HG03378 (cell line): ENCODE measurements at regions not wholly inside any gene's neighbourhood (a gene's known extent, or its start where the extent isn't known, plus 50 kb on each side); places are given as distances from the start of the nearest gene placed in this dataset.
A peak's percentile ranks its signal among the peaks of the same experiment; 100 is the strongest.

ENCODE experiments used
- ATAC-seq: cut with Tn5 transposase; IDR thresholded peaks from one replicate; pipeline ENCODE4 v1.9.1; 2021; ENCODE audit warnings: mild to moderate bottlenecking, moderate library complexity; ENCODE audit not compliant: unreplicated experiment

GRCh38 chr3:161794551-161794950, 297.9 kb downstream of the OTOL1 start:
- ATAC-seq = no peak

DNA sequence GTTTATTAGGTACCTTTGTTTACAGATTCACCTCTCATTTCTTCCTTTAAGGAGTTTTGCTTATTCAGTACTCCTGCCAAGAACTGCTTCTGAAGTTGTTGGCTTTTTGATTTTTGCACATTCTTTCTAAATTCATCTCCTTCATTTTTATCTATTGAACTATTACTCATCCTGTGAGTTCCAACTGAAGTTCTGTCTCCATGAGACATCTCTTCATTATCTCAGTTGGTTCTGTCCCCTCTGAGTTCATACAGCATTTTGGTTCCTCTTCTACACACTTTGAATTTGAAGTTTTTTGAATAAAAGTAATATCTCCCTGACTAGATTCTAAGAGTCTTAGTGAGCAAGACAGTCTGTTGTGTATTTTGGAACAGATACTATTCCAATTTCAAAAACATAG, 299.7 kb downstream of the OTOL1 start:
- no peak for ATAC-seq

DNA sequence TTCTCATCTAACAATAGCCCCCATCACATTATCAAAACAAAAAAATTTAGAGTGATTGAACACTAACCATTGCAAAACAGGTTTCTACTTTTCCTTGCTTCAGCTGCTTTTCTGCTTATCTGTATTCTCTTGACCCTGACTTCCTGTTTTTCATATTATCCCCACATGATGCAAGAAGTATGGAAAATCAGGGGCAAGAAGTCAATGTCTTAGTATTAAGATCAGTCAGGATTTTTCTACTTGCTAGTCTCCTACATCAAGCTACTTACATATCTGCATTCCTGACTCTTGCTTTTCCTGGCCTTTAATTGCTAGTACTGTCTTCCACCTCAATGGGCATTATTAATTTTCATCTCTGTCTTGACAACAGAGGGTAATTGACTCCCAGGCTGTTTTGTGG, 300.2 kb downstream of the OTOL1 start:
- no peak for ATAC-seq

- no peak for ATAC-seq
Measured at GRCh38 chr3:161798016-161798415, 301.4 kb downstream of the OTOL1 start.

DNA sequence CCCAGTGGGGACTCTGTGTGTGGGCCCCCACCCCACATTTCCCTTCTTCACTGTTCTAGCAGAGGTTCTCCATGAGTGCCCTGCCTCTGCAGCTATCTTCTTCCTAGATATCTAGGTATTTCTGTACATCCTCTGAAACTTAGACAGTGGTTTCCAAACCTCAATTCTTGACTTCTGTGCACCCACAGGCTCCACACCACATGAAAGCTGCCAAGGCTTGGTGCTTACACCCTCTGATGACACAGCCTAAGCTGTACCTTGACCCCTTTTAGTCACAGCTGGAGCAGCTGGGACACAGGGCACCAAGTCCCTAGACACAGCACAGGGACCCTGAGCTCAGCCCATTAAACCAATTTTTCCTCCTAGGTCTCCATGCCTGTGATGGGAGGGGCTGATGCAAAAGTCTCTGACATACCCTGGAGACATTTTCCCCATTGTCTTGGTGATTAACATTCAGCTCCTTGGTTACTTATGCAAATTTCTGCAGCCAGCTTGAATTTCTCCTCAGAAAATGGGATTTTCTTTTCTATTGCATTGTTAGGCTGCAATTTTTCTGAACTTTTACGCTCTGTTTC, 304.5 kb downstream of the OTOL1 start:
- ATAC-seq = peak; percentile 68

DNA sequence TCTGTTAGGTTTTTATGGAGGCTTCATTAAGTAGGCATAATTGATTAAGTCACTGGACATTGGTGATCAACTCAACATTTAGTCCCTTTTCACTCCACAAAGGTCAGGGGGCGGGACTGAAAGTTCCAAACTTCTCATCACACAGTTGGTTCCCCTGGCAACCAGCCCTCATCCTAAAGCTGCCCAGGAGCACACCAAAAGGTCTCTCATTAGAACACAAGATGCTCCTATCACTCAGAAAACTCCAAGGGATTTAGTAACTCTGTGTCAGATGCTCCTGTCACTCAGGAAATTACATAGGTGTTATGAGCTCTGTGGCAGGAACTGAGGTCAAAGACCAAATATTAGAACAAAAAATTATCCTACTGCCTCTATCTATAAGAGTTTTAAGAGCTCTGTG, 321.5 kb downstream of the OTOL1 start:
- ATAC-seq = no peak

DNA sequence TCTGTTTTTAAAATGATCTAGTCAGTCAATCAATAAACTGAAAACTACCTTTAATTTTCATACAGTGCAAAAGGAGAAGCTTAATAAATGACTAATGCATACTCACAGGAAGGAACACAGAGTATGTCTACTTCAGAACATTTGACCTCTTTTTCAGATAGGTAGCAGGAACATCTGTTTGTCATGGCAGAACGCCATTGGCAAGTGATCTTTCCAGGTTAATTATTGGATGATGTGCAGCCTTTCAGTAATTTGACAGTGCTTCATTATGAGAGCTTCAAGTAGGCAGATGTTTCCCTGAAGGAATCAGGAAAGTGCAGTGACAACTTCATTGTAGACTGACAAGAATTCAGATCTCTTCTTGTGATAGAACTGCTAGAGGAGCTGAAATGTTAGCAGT, 325.0 kb downstream of the OTOL1 start:
- ATAC-seq = peak; percentile 69

DNA sequence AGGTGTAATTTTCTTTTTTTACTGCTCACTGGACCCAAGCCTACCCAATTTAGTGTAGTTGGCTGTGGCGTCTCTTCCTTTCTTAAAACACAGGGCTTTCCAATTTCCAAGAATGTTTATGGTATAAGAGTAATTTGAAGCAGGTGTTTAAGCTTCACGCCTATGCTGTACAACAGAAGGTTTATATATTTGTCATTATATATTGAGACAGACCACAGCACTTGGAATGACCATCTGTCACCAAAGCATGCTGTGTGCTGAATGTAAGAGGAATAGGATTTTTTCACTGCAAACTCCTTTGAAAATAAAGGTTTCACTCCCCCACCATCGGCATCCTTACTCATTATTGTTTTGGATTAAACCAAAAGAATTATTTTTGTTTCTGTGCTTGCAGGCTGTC, 325.7 kb downstream of the OTOL1 start:
- no peak for ATAC-seq

DNA sequence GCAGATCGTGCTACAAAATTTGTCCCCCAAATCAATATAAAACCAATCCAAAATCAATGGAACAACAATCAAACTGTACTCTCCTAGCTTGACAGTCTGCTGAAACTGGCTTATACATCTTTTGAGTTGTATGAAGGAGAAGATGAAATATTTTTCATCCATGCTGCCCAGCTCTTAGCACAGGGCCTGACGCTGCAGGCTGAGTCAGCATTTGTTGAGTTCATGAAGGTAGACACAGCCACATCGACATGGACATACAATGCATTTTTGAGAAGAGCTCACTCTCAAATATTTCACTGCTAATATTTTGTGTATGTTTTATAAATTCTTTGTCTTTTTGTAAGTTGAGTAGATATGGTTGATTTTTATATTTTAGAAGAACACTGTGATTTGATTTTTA, 327.3 kb downstream of the OTOL1 start:
- no peak for ATAC-seq

DNA sequence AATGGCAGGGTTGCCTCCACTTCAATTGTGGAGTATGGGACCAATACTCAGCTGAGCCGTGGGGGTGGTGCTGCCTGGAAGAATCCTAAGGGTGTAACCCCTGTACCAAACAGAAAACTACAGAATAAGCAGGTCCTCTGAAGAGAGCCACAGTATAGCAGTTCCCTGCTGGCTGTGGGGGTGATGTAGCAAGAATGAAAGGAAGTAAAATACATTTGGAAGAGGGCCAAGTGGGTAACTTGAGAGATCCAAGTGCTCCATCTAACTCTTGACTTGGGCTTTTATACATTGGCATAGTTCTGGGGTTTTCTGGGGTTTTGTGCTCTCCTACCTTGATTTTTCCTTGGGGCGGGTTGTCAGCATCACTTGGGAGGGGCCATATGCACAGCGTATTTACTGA, 341.4 kb downstream of the OTOL1 start:
- no peak for ATAC-seq

- ATAC-seq = no peak
Measured at GRCh38 chr3:161848376-161848775, 351.8 kb downstream of the OTOL1 start.

- ATAC-seq = peak; percentile 97
Measured at GRCh38 chr3:161851941-161852566, 355.4 kb downstream of the OTOL1 start.

DNA sequence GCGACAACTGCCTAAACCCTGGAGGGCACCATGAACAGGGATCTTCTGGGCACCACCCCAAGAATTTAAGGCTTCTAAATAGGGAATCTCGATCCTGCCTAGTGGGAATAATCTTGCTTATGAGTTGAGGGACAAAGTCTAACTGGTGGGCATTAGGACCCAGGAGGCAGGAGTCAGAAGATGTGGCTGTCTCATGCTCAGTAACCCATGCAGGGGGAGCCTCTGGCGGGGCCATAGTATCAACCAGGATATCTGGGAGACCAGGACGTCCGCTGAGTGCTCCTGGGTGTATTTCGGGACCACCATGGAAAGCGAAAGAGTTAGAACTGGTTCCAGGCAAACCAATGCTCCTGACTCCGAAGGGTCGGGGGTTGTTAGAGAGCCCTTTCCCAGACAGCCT, 356.1 kb downstream of the OTOL1 start:
- no peak for ATAC-seq

GRCh38 chr3:161854232-161854771, 357.7 kb downstream of the OTOL1 start:
- peak; percentile 68 for ATAC-seq

GRCh38 chr3:161859057-161859456, 362.4 kb downstream of the OTOL1 start:
- ATAC-seq = no peak

DNA sequence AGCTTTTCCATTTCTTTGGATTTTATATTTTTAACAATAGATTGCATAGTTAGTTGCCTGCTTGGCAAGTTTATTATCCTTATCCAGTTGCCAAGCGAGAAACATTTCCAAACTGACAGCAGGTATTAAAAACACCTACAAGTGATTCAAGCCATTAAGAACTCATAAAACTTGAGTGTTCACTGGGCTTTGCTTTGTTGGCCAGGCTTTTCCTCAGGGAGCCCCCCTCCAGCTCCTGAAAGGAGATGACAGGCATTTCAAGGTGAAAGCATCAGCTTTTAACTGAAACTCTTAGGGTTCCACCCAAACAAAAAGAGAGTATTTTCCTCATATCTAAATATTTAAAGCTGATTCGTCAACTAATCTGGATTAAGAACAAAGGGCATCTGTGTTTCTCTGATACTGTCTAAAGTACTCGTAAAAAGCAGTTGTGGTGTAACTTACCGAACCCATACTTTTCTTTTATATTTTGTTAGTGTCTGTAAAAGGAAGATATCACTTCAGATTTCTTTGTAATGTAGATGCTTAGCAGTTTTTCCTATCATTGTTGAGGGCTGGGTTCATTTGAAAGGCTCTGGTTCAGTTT, 363.4 kb downstream of the OTOL1 start:
- no peak for ATAC-seq

DNA sequence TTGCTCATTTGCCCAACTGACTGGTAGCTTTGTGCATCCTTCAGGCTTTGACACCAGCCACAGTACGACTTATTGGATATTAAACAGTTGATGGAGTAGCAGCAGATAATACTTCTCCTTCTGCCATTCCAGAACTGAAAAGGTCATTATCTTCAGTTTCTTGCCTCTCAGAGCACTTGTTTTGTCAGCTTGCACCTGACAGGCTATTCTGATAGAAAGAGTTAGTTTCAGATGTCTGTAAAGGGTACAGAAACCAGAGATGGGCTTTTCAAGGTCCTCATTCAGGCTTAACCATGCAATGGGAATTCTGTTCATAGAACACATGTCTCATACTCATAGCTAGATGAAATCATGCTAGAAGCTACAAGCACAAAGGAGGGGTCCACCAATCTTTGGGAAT, 367.2 kb downstream of the OTOL1 start:
- ATAC-seq = no peak

GRCh38 chr3:161866176-161866575, 369.6 kb downstream of the OTOL1 start:
- no peak for ATAC-seq

- ATAC-seq = no peak
Measured at GRCh38 chr3:161875483-161875882, 378.9 kb downstream of the OTOL1 start.

- no peak for ATAC-seq
Measured at GRCh38 chr3:161879470-161879869, 382.9 kb downstream of the OTOL1 start.

DNA sequence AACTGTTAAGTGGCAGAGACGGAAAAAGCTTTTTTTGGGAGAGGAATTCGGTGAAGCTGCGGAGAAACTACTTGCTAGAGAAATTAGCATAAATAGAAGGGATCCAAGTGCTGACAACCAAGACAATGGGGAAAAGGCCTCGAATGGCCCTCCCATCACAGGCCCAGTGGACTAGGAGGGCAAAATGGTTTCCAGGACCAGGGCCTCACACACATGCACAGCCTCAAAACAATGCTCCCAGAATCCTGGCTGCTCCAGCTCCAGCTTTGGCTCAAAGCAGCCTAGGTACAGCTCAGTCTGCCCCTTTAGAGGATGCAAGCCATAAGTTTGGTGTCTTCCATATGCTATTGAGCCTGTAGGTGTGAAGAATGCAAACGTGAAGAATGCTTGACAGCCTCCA, 388.2 kb downstream of the OTOL1 start:
- ATAC-seq = no peak

GRCh38 chr3:161890147-161890625, 393.6 kb downstream of the OTOL1 start:
- ATAC-seq = no peak
